Neural cell (in vitro differentiated cells): ENCODE measurements at regions not wholly inside any gene's neighbourhood (a gene's known extent, or its start where the extent isn't known, plus 50 kb on each side); places are given as distances from the start of the nearest gene placed in this dataset.

Source experiments
- CTCF ChIP-seq: fragments of 450-650 bp; IDR thresholded peaks from 2 replicates; pipeline ENCODE4 v1.5.1; 2014; ENCODE audit warnings: antibody characterized with exemption, mild to moderate bottlenecking, moderate library complexity; ENCODE audit not compliant: poor library complexity, severe bottlenecking
- EZH2 ChIP-seq: fragments of 200-600, 300-800 bp; shearing (Covaris generic), sonication (generic); IDR thresholded peaks from 2 replicates; pipeline ENCODE4 v1.6.1; 2014; ENCODE audit warnings: antibody characterized with exemption, low read length, borderline replicate concordance, mild to moderate bottlenecking; ENCODE audit not compliant: insufficient read depth, poor library complexity, severe bottlenecking
- MXI1 ChIP-seq: fragments of 450-650 bp; conservative IDR thresholded peaks from 2 replicates; pipeline ENCODE4 v1.6.1; 2014; ENCODE audit warnings: antibody characterized with exemption, mild to moderate bottlenecking; ENCODE audit not compliant: poor library complexity, severe bottlenecking

GRCh38 chr1:74842726-74843125, 109.8 kb downstream of the TYW3 start:
- TF ChIP-seq CTCF (no peak), EZH2 (no peak), MXI1 (no peak)
